ENCODE measurements at regions not wholly inside any gene's neighbourhood (a gene's known extent, or its start where the extent isn't known, plus 50 kb on each side); places are given as distances from the start of the nearest gene placed in this dataset.

- TF ChIP-seq MAX (CRISPR knock-in tag; IDR thresholded peaks at IDR 0.05) (no peak), CTCF (IDR thresholded peaks at IDR 0.05) (no peak), ARID4B (CRISPR knock-in tag; IDR thresholded peaks at IDR 0.05; ENCODE audit: borderline replicate concordance) (no peak), ZNF232 (CRISPR knock-in tag; IDR thresholded peaks at IDR 0.05) (no peak), ZNF423 (CRISPR knock-in tag; IDR thresholded peaks at IDR 0.05) (no peak), ZBTB21 (CRISPR knock-in tag; IDR thresholded peaks at IDR 0.05; ENCODE audit: borderline replicate concordance) (no peak), CREM (CRISPR knock-in tag; IDR thresholded peaks at IDR 0.05) (no peak), ZNF263 (CRISPR knock-in tag; IDR thresholded peaks at IDR 0.05; ENCODE audit: low read depth) (no peak), MYBL2 (CRISPR knock-in tag; IDR thresholded peaks at IDR 0.05) (no peak), OVOL2 (CRISPR knock-in tag; IDR thresholded peaks at IDR 0.05; ENCODE audit: borderline replicate concordance) (no peak)
- TF ChIP-seq, protein P1, sequence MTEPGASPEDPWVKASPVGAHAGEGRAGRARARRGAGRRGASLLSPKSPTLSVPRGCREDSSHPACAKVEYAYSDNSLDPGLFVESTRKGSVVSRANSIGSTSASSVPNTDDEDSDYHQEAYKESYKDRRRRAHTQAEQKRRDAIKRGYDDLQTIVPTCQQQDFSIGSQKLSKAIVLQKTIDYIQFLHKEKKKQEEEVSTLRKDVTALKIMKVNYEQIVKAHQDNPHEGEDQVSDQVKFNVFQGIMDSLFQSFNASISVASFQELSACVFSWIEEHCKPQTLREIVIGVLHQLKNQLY (CRISPR knock-in tag; IDR thresholded peaks at IDR 0.05) = no peak
- TF ChIP-seq, protein P2, sequence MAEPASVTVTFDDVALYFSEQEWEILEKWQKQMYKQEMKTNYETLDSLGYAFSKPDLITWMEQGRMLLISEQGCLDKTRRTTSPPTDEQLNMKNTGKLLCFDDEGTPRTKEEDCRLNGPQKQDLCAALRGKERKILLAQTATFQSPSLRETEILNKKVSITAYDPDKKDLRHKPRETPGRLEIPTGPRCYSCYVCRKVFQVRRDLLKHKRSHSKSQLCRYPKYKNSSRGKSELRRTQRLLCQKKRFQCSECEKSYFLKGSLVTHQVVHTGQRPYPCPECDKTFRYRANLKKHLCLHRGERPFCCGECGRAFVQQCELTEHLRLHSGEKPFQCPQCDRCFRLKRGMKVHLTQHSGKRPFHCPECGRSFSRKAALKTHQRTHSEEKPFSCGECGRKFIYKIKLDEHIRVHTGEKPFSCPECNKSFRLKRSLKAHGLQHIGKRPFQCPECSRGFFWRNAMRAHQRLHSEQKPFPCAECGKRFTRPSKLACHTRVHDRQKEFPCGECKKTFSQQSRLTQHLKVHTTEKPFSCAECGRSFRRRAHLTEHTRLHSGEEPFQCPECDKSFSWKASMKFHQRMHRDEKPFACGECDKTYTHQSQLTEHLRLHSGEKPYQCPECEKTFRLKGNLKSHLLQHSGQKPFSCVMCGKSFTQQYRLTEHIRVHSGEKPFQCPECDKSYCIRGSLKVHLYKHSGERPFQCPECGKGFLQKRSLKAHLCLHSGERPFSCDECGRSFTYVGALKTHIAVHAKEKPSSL (CRISPR knock-in tag; conservative IDR thresholded peaks at IDR 0.05) = no peak
These were observed 60.4 kb upstream of the FOXQ1 start for GRCh38 chr6:1251198-1252155.
